Ovary (tissue), 3 donors: ENCODE measurements at regions not wholly inside any gene's neighbourhood (a gene's known extent, or its start where the extent isn't known, plus 50 kb on each side); places are given as distances from the start of the nearest gene placed in this dataset.

Experiments used
- CTCF ChIP-seq, 3 donors: fragments of 450-650 bp in 2 of 3; fragments of 200-600 bp in 1 of 3; IDR thresholded peaks; one replicate each; pipeline versions ENCODE4 v1.5.1 to v1.8.0; 2016 to 2022; ENCODE audit warnings: antibody characterized with exemption in 3 of 3, mild to moderate bottlenecking in 1 of 3
- EP300 ChIP-seq: sonication (generic); formaldehyde crosslinking; IDR thresholded peaks from one replicate; pipeline ENCODE4 v1.6.1; 2017; ENCODE audit warnings: antibody characterized with exemption
- POLR2A ChIP-seq: fragments of 450-650 bp; IDR thresholded peaks from one replicate; pipeline ENCODE4 v1.6.1; 2017; ENCODE audit warnings: antibody characterized with exemption, mild to moderate bottlenecking, moderate library complexity
- donor health status: DM: no; HTN: no; CAD: no.

GRCh38 chr21:31418377-31419001, 74.4 kb upstream of the TIAM1 start:
- no peak for TF ChIP-seq CTCF (IDR thresholded peaks at IDR 0.05)
- no peak for TF ChIP-seq POLR2A
- no peak for TF ChIP-seq EP300
